ENCODE measurements at regions not wholly inside any gene's neighbourhood (a gene's known extent, or its start where the extent isn't known, plus 50 kb on each side); places are given as distances from the start of the nearest gene placed in this dataset.

DNA sequence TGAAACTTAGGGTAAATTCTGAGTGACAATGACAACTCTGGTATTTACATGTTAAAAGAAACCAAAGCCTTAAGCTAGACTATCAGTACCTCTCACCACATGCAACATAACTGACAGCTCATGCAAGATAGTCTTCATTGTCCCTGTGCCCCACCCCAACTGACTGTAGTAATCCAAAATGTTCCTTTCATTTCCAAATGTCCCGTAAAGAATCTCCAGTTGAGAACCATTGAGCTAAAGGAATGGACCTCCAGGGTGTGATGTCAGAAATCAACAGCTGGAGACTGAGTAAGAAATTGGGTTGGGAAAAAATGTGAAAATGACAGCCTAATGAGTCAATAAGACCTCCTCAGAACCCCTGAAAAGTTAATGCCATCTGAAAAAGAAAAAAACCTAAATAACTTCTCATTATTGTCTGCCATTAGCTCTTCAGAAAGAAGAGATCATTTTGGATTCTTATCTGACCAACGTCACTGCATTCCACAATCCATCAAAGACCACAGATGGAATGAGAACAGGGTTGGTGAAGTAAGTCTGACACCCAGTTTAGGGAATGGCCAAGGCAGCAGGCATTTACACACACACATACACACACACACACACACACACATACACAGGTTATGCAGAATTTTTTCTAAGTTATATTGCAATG is 51.7 kb upstream of the ACVR2A start:
- intact Hi-C loops (cut with DNase I): no loop called here
- Histone ChIP-seq H3K27me3 (no peaks in the 10 kb centered on the region), H3K4me3 (no peak overlapping the region), H3K9me3 (replicated peaks in 1 of 3) (no peaks in the 10 kb centered on the region), H3K36me3 (replicated peaks in 1 of 2) (no peaks in the 10 kb centered on the region), H3K27ac (no peak overlapping the region), H3K4me1 (replicated peaks in 1 of 2) (no peaks in the 10 kb centered on the region)
- no peak for DNase-seq
- TF ChIP-seq, protein P1, sequence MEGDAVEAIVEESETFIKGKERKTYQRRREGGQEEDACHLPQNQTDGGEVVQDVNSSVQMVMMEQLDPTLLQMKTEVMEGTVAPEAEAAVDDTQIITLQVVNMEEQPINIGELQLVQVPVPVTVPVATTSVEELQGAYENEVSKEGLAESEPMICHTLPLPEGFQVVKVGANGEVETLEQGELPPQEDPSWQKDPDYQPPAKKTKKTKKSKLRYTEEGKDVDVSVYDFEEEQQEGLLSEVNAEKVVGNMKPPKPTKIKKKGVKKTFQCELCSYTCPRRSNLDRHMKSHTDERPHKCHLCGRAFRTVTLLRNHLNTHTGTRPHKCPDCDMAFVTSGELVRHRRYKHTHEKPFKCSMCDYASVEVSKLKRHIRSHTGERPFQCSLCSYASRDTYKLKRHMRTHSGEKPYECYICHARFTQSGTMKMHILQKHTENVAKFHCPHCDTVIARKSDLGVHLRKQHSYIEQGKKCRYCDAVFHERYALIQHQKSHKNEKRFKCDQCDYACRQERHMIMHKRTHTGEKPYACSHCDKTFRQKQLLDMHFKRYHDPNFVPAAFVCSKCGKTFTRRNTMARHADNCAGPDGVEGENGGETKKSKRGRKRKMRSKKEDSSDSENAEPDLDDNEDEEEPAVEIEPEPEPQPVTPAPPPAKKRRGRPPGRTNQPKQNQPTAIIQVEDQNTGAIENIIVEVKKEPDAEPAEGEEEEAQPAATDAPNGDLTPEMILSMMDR (IDR thresholded peaks at IDR 0.05): no peak
- TF ChIP-seq POLR2A (IDR thresholded peaks at IDR 0.05): no peak
- 43 to 64% (median 53%) methylated on average over 2 of the region's 2 CpGs for WGBS, 4 donors

DNA sequence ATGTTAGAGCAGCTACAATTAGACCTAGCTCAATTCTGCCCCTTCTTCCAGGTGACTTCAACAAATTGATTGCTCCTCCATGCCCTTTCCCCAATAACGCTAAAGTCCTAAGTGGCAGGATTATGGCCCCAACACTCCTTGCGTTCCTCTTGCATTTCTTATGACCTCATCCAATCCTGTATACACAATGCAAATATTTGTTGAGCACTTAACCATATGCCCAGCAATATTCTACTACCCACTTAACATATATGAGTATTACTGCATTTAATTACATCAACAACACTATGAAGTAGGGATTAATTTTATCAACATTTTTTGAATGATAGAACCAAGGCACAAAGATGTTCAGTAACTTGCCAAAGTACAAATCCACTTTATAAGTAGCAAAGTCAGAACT is 54.2 kb upstream of the ACVR2A start:
- no peak overlapping the region for H3K4me3 ChIP-seq
- no peak for DNase-seq
- no peaks in the 10 kb centered on the region for H3K9me3 ChIP-seq (replicated peaks in 1 of 3)
- no peaks in the 10 kb centered on the region for H3K4me1 ChIP-seq (replicated peaks in 1 of 2)
- TF ChIP-seq, protein P1 (IDR thresholded peaks at IDR 0.05): no peak
- no peak for TF ChIP-seq POLR2A (IDR thresholded peaks at IDR 0.05)
- no peaks in the 10 kb centered on the region for H3K36me3 ChIP-seq (replicated peaks in 1 of 2)
- WGBS, 4 donors: 90 to 96% (median 95%) methylated on average over 2 of the region's 2 CpGs
- intact Hi-C loops (cut with DNase I): no loop called here
- no peaks in the 10 kb centered on the region for H3K27me3 ChIP-seq
- no peak overlapping the region for H3K27ac ChIP-seq

DNA sequence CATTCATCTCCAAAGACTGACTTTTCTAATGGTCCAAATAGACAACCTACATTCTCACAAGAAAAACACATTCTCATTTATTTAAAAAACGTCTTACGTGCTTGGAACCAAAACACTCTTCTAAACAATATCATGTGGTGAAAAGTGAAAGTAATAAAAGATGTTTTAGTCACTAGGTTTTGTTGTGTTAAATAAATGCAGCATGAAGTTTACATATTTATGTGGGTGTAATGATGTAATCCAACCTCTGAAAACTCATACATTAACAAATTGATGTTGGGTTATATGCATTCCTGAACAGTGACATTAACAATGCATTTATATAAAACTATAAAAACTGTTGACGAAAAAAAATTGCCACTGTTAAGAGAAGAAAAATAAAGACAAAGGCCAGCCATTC is 55.1 kb upstream of the ACVR2A start:
- Histone ChIP-seq H3K36me3 (replicated peaks in 1 of 2) (no peaks in the 10 kb centered on the region), H3K9me3 (replicated peaks in 1 of 3) (no peaks in the 10 kb centered on the region), H3K27me3 (no peaks in the 10 kb centered on the region), H3K4me3 (no peak overlapping the region), H3K4me1 (replicated peaks in 1 of 2) (no peaks in the 10 kb centered on the region), H3K27ac (no peak overlapping the region)
- intact Hi-C loops (cut with DNase I): no loop called here
- TF ChIP-seq, protein P1 (IDR thresholded peaks at IDR 0.05): no peak
- TF ChIP-seq POLR2A (IDR thresholded peaks at IDR 0.05): no peak
- no peak for DNase-seq
- WGBS, 4 donors: 48 to 62% (median 59%) methylated on average over 3 of the region's 3 CpGs

DNA sequence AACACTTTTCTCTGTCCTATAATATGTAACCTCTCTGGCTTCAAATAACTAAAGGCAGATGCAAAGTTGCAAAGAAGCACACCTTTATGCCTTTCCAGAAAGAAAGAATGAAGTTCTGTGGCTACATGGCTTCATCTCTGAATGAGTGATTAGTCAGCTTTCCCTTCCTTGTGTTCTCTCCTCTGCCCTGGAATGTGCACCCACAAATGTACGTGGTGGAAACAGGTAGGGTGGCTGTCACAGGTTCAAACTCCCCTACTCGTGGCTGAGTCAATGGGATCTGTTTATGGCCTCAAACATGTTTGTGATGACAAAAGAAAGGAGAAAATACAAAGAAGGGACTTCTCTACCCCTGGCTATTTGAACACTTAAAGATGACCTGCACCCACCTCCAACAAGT is 55.5 kb upstream of the ACVR2A start:
- Histone ChIP-seq H3K36me3 (replicated peaks in 1 of 2) (no peaks in the 10 kb centered on the region), H3K9me3 (replicated peaks in 1 of 3) (no peaks in the 10 kb centered on the region), H3K4me3 (no peak overlapping the region), H3K4me1 (replicated peaks in 1 of 2) (no peaks in the 10 kb centered on the region), H3K27me3 (no peaks in the 10 kb centered on the region), H3K27ac (no peak overlapping the region)
- 48 to 85% (median 65%) methylated on average over 2 of the region's 2 CpGs for WGBS, 4 donors
- TF ChIP-seq, protein P1 (IDR thresholded peaks at IDR 0.05): no peak
- no peak for TF ChIP-seq POLR2A (IDR thresholded peaks at IDR 0.05)
- no peak for DNase-seq
- intact Hi-C loops (cut with DNase I): no loop called here
